HG02571 (cell line): ENCODE measurements at regions not wholly inside any gene's neighbourhood (a gene's known extent, or its start where the extent isn't known, plus 50 kb on each side); places are given as distances from the start of the nearest gene placed in this dataset.
"Not testable (repeated sequence)": the region's sequence is repeated elsewhere in the genome, so short reads cannot be mapped to it uniquely, and the experiment has no call there.

Experiments
- ATAC-seq: cut with Tn5 transposase; IDR thresholded peaks from one replicate; pipeline ENCODE4 v1.9.1; 2021; ENCODE audit warnings: mild to moderate bottlenecking, moderate library complexity; ENCODE audit not compliant: unreplicated experiment

DNA sequence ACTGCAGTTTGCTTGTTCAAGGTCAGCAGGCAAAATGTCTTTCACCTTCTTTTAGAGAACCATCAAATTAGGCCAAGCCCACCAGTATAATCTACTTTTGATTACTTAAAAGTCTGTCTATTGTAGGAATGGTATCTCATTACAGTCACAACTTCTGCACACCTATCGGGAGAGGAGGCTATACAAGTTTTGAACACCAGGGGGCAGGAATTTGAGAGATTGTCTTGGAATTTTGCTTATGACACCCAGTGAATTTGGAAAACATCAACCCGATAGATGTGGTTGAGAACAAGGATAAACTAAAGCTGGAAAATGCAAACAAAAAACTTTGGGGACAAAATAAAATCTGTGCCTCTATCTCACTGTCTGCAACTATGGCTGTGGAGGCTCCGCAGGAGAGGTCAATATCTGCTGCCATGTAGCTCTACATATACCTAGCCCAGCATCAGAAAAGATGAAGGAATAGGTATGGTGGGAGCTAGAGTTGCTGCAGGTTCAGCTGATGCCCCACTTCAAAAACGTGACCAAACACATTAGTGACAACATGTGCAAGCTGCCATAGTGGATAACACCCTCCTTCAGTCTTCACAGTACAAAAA is 1299.2 kb upstream of the SPRY2 start:
- ATAC-seq = no peak

DNA sequence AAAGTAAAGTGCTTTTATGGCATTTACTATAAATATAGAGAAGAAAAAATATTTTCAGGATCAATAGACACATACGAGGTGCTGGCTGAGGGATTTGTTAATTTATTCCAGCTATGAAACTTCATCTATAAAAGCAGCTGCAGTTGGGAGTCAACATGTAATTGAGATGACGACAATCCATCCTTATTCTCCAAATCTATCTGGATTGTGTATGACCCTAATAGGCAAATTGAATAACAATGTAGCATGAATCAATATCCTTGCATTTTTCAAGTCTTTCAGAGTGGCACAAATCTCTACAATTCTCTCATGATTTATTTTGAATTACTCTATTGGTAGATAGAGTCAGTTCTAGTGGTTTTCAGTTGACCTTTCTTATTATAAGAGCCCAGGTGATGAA is 1296.5 kb upstream of the SPRY2 start:
- ATAC-seq = no peak

DNA sequence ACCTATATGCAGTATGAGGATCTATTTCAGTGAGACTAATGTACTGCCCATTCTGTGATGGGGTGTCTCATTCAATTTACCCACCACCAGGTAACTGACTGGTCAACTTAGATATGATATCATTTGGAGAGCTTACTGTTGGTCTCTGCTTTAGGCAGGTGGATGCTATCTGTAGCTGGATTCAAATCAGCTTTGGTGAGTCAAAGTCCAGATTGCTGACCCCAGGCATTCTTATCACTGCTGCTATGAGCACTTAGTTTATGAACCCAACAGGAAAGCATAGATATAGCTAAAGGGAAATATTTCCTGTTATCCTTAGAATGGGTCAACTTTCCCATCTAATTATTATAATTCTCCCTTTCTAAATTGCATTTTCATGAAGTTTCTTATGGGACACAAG is 1295.2 kb upstream of the SPRY2 start:
- no peak for ATAC-seq

DNA sequence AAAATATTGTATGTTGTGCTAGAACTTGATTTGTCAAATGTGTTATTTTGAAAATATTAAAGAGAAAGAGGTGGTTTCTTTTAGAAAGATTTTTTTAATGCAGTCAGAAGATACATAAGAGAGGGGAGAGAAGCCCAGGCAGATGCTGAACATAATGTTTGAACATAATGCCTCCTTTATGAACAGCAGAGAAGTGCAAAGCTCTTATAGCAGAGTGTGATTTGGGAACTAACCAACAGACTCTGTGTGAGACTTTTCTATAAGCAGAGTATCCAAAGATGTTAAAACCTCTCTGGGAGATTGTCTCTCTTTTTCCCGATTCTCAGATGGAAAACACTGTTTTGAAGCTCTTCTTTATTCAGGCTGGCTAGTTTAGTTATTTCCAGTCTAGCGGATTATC is 1274.1 kb upstream of the SPRY2 start:
- ATAC-seq = no peak

DNA sequence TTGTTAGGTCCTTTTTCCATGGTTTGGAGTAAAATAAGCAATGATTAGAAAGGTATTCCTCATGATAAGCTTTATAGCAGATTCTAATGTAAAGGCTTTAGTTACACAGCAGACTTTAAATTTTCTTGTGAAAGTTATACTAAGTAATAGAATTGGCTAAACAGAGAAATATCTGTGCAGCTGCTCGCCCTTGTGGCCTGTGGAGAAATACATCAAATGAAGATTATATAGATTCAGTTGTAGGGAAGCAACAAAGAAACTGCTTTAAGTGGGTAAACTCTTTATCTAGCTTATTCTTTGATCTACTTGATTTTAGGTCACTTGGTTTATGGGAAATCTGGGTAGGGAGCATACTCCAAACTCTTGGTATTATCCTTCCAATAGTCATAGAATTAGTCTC is 1269.7 kb upstream of the SPRY2 start:
- no peak for ATAC-seq

DNA sequence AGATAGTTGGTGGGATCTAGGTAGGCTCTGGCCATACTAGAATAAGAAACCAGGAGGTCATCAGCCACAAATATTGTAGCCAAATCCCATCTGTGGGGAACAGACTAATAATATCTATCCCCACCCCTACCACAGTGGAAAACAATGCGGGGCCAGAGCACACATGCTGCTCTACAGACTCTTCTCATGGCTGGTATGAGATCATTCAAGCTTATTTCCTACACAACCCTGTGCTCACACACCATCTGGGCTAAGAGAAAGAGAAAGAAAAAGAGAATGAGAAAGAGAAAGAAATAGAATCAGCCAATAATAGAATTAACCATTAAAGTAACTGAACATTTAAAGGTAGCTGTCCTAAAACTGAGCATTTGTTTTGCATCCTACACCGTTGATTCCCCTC is 1268.4 kb upstream of the SPRY2 start:
- no peak for ATAC-seq

DNA sequence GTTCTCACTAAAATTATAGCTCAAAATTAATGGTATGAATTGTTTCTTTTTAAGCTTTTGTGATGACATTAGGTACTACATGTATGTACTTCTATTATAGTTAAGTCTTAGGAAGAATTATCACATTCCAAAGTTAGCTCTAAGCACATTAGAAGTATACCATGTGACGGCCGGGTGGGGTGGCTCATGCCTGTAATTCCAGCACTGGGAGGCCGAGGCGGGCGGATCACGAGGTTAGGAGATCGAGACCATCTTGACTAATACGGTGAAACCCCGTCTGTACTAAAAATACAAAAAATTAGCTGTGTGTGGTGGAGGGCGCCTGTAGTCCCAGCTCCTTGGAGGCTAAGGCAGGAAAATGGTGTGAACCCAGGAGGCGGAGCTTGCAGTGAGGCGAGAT is 1265.1 kb upstream of the SPRY2 start:
- ATAC-seq = no peak

DNA sequence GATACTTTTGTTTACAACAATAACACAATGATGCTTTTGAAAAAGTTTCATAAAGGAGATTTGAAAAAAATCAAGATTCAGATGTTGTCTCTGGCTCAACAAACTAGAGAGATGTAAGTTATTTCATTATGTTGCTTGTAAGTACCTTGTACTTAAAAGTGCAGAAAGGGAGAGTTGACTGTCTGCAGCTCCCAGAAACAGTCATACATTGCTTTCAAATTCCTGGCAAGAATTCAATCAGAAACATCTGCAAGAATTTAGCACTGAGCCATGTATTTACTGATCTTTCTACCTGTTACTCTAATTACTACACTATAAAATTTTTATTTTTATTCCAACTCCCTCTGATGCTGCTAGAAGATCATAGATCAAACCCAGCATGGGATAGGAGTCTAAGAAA is 1261.3 kb upstream of the SPRY2 start:
- ATAC-seq = no peak

DNA sequence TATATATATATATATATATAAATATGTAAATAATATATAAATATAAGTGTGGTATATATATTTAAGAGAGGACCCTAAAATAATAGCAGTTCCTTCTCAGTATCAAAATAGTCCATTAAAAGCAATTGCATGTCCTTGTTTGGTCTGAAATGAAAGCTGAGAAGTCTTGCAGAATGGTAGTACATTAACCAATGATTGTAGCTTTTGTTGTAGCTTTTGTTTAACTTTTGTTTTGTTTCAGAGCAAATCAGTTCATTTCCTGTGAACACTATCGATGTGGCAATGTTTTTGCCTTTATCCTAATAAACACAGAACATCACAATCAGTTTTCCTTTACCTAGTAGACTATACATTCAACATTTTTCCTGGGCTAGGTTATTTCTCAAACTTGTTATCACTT is 1256.2 kb upstream of the SPRY2 start:
- no peak for ATAC-seq

DNA sequence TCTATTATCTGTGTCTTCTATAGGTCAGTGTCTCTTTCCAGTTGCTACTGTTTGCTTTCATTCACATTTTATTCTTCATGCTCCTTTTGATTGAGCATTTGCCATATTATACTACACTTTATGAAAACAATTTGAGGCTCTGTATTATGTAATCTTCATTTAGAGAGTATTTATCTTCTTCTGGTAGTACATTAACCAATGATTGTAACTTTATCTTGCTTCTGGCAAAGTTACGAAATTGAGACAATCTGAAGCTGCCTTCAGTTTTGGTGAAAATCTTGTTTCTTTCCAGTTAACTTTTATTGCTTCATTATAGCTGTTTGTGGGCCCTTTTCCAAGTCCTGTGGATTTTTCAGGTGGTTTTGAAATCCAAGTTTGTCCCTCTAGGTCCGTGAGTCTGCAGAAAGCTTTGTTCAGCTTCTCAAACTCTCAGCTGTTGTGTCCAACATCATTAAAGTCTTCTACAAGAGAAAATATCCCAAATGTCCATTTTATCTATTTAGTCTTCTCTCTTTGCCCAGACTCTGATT is 1255.4 kb upstream of the SPRY2 start:
- ATAC-seq = no peak

DNA sequence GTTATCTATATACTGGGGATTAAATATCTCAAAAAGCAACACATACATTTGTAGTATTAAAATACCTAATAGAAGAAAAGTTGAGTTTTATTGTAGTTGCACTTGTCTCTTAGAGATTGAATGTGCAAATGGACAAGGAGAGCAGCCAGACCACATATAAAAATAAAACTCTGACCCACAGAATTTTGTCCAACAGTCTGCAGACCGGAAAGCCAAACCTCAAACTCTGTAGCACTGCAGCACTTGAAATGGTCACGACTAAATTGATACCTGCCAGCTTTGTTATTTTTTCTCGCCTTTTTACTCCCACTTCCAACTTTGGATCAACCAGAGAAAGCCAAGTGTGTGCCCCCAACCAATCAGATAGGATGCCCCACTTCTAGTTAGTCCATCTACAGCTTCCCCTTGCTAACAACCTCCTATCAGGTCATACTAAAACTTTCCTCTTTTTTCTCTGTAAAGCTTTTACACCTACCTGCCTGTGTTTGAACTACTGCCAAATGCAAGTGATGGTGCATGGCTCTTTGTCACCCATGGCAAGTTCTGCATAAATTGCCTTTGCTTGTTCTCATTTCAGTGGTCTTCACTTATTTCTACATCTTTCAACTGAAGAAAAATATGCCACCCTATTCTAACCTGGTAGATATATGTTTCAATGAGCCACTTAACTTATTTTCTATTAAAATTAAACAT is 1250.7 kb upstream of the SPRY2 start:
- ATAC-seq = no peak

DNA sequence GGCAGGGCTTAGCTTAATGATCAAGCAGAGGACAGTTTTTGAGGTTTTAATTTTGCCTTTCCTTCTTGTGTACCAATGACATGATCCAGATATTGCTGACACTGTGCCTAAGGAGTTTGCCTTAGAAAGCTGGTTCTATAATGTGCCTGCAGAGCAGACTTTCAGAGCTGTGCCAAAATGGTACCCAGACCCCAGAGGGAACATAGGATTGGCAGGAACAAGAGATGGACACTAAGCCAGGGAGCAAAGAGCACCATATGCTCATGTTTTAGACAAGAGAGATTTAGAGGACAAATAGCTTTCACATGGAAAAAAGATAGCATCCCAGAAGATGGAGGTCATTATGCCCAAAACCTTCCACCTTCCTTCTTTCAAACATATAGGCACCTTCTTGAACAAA is 1241.5 kb upstream of the SPRY2 start:
- no peak for ATAC-seq

DNA sequence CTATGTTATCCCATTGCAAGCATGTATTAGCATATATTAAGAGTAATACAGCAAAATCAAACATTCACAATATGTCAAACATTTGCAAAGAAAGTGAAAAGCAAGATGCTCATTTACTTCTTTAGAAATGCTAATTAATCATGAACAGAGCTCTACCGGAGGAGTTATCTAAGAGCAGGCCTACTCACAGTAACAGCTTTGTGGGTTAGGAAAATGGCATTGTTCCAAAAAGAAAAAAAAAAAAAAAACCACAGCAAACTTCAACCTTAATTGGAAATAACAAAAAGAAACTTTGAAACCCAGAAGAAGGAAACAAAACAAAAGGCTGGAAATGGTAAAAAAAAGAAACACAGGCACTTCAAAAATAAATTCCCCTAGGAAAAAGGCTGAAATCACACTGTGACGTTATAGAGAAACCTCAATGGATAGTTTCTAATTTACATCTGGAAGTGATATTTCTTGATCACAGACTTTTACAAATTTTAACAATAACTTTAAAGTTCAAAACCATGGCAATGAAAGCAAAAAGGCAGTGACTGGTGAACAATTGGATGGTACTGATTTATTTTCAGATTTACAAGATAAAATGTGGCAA is 1236.8 kb upstream of the SPRY2 start:
- ATAC-seq = no peak

DNA sequence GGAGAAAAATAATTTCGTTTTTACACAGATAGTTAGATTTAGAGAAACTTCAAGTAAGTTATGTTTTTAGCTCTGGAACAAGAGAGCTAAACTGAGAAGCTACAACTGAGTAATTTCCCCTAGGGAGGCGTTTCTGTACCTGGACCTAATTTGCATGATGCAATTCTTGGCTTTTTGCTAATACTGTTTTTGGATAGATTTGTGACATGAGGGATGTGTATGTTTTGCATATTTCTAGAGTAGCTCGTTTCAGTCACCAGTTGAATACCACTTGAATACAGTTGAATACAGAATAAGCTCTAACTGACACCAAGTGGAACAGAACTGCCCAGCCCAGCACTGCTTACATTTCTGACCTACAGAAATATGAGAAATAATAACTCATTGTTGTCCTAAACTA is 1227.9 kb upstream of the SPRY2 start:
- no peak for ATAC-seq

DNA sequence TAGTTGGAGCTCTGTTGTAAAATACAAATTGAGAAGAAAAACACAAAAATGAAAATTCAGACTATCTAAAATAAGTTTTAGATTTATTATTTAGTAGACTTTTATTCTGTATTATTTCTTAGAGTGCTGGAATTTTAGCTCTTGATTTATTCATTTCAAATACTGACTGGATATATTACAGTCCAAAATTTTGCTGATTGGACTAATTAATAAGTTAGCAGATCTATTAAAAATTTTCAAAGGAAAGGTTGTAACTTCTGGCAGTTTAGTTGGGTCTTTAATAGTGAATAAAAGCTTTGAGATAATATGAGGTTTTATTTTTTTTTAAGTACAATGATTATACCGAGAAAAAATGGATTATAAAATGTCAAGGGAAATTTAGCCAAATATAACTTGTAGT is 1224.9 kb upstream of the SPRY2 start:
- ATAC-seq = no peak

DNA sequence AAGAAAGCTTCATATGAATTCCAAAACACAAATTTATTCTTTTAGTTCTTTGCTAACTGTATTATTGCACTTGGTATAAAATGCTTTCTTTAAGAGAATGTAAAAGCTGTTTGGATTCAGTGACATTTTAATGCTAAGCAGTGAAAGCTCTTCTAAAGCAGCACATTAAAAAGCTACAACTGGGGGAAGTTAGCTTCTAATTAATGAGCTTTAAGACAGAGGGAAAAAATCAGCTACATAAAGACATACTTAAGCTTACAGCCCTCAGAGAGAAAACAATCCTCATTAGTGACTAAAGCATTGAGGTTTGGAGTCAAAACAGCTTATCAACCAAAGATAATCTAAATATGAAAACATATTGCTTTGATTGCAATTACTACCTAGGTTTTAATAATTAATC is 1222.2 kb upstream of the SPRY2 start:
- ATAC-seq = no peak

DNA sequence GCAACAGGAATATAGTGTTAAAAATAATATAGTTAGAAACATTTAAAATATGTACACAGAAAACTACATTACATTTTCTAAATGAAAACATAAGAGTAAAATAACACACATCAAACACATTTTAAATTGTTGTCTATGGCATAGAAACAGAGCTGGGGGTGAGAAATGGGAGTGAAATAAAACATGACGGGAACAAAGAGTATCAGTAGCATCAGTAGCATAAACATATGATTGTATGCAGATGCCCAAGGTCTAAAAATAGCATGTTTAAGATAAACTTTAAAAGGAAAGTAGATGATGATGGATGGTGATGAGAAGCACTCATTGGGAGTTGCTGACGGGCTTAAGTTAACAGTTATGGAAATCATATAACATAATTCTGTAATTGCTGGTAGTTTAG is 1221.7 kb upstream of the SPRY2 start:
- ATAC-seq = no peak

DNA sequence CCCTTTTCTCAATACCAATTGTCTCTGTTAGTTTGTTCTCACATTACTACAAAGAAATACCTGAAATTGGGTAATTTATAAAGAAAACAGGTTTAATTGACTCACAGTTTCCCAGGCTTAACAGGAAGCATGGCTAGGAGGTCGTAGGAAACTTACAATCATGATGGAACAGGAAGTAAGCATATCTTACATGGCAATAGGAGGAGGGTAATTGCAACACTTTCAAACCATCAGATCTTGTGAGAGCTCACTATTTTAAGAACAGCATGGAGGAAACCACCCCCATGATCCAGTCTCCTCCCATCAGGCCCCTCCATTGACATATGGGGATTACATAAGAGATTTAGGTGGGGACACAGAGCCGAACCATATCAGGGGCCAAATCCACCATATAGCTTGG is 1210.1 kb upstream of the SPRY2 start:
- ATAC-seq = no peak

DNA sequence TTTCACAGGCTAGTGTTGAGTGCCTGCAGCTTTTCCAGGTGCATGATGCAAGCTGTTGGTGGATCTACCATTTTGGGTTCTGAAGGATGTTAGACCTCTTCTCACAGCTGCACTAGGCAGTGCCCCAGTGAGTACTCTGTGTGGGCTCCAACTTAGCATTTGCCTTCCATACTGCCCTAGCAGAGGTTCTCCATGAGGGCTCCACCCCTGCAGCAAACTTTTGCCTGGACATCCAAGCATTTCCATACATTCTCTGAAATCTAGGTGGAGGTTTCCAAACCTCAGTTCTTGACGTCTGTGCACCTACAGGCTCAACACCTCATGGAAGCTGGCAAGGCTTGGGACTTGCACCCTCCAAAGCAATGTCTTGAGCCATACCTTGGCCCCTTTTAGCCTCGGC is 1205.4 kb upstream of the SPRY2 start:
- not testable (repeated sequence) for ATAC-seq

DNA sequence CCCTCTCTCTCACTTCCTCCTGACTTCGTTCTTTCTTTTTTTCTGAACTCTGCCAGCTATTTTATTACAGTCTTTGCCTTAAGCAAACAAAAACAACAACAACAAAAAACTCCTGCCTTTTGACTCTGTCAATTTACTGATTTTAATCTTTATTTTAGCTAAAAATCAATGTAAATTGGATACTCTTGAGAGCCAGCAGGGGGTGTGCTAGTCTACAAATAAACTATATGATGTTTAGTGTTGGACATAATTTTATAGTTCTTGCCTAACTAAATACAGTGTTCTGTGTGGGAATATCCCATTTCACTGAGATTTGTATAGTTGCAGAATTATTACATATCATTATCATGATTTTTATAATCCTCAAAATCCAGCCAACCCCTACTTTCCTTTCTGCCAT is 1199.9 kb upstream of the SPRY2 start:
- ATAC-seq = no peak

DNA sequence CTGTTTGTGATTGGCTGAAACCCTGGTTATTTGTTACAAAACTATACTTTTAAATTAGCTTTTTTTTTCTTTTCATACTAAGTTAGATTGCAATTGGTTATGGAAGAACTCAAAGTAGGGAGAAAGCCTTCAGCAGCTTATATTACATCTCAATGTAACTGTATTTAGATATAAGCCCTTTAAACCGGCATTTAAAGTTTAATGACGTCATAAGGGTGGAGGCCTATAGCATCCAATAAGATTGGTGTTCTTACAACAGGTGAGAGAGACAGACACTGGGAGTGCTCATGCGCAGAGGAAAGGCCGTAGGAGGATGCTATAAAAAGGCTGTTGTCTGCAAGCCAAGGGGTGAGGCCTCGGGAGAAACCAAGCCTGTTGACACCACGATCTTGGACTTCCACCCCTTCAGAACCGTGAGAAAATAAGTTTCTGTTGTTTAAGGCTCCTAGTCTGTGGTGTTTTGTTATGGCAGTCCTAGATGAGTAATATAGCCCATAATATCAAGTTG is 1198.8 kb upstream of the SPRY2 start:
- ATAC-seq = no peak

DNA sequence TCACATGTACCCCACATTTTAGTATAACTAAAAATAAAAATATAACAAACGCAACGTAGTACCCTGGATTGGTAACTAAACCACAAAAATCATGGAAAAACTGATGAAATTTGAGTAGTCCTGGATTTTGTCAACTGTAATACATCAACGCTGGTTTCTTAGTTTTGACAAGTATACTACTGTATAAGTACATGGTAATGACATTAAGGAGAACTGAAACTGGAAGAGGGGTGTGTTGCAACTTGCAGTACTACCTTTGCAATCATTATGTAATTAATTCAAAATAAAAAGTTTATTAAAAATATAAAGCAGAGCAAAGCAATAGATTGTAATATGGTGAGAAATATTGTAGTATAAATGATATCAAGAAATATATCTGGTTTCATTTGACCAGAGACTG is 1158.0 kb upstream of the SPRY2 start:
- ATAC-seq = no peak
